Prostate gland (tissue), 2 donors: ENCODE measurements at regions not wholly inside any gene's neighbourhood (a gene's known extent, or its start where the extent isn't known, plus 50 kb on each side); places are given as distances from the start of the nearest gene placed in this dataset.

Source experiments
- CTCF ChIP-seq, 4 experiments: fragments of 200-600 bp in 2 of 4; fragments of 450-650 bp in 2 of 4; sonication (generic) in 2 of 4; IDR thresholded peaks; 1 replicate in 3 of 4; 2 replicates in 1 of 4; pipeline ENCODE4 v1.5.1; 2016 to 2019; ENCODE audit warnings: antibody characterized with exemption in 4 of 4, mild to moderate bottlenecking in 2 of 4, moderate library complexity in 2 of 4
- POLR2A ChIP-seq: fragments of 450-650 bp; IDR thresholded peaks from one replicate; pipeline ENCODE4 v1.6.1; 2016; ENCODE audit warnings: antibody characterized with exemption, mild to moderate bottlenecking

- TF ChIP-seq POLR2A (no peak), CTCF (IDR thresholded peaks at IDR 0.05) (no peak)
Measured at GRCh38 chr6:82597201-82597600, 233.6 kb downstream of the TPBG start.
